GM19372 (cell line): ENCODE measurements at regions not wholly inside any gene's neighbourhood (a gene's known extent, or its start where the extent isn't known, plus 50 kb on each side); places are given as distances from the start of the nearest gene placed in this dataset.
"Not testable (repeated sequence)": the region's sequence is repeated elsewhere in the genome, so short reads cannot be mapped to it uniquely, and the experiment has no call there.

ENCODE experiments used
- ATAC-seq: cut with Tn5 transposase; IDR thresholded peaks from one replicate; pipeline ENCODE4 v1.9.1; 2021; ENCODE audit warnings: mild to moderate bottlenecking, low read depth, moderate library complexity; ENCODE audit not compliant: unreplicated experiment

DNA sequence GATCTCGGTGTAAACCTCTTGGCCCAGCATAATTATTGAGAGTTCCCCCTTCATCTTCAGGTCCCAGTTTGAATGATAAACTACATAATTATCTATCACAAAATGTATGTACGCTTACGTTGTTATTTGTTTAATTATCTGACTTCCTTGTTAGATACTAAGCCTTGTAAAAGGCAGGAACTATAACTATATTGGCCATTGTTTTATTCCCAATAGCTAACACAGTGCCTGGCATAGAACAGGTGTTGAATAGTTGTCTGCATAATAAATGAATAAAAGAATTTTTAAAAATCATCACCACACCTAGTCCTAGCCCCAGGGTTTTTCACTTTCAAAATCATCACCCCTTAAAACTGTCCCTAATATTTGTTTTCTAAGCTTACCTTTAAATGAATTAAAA, 207.9 kb downstream of the MREG start:
- ATAC-seq = no peak

DNA sequence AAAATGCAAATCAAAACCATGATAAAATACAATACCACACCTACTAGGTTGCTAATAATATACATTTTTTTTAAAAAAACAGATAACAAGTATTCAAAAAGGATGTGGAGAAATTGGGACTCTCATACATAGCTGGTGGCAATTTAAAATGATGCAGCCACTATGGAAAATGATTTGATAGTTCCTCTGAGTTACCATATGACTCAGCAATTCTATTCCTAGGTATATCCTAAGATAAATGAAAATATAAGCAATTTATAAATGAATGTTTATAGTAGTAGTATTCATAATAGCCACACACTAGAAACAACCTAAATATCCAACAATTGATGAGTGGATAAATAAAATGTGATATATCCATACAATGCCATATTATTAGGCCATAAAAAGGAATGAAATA, 210.2 kb downstream of the MREG start:
- no peak for ATAC-seq

DNA sequence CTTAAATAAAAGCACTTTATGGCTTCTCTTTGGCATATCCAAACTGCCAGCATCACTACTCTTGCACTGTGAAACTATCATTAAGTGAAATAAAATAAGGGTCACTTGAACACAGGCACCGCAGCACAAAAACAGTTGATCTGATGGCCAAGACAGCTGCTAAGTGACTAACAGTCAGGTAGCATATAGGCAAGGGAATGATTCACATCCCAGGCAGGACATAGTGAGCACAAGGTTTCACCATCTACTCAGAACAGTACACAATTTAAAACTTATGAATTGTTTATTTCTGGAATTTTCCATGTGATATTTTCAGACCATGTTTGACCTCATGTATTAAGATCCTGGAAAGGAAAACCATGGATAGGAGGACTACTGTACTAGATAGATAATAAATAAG, 214.2 kb downstream of the MREG start:
- ATAC-seq = no peak

GRCh38 chr2:215797676-215798075, 215.7 kb downstream of the MREG start:
- ATAC-seq = no peak

- ATAC-seq = no peak
These were observed 217.1 kb downstream of the MREG start for GRCh38 chr2:215796140-215796855.

DNA sequence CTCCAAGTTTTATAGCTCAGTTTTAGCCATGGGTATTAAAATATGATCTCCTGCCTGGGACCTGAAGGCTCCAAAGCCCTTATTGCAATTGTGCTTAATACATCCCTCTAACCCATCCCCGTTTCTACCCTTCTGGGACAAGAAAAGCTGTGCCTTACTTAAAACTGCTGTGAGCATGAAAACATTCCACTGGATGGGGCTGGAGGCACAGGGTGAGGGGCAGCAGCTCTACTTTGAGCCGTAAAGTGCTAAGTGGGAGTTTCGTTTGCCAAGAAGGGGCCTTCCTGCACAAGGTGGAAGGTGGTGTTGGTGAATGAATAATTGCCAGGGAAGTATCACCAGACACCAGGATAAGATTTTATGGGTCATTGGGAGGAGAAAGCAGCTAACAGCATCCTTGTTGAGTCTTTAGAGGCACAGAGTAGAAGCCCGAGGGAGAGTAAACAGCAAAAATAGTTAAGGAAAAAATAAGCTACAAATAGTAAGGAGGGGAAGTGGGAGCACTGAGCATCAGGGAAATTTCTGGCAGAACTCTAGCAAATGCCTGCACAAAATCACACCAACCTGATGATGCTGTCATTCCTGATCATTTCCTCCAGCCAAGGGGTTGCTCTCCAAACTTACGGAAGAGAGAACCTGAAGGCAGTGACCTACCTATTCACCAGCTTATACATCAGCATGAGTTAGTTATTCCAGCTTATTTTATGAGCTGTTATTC, 218.4 kb downstream of the MREG start:
- ATAC-seq = no peak

DNA sequence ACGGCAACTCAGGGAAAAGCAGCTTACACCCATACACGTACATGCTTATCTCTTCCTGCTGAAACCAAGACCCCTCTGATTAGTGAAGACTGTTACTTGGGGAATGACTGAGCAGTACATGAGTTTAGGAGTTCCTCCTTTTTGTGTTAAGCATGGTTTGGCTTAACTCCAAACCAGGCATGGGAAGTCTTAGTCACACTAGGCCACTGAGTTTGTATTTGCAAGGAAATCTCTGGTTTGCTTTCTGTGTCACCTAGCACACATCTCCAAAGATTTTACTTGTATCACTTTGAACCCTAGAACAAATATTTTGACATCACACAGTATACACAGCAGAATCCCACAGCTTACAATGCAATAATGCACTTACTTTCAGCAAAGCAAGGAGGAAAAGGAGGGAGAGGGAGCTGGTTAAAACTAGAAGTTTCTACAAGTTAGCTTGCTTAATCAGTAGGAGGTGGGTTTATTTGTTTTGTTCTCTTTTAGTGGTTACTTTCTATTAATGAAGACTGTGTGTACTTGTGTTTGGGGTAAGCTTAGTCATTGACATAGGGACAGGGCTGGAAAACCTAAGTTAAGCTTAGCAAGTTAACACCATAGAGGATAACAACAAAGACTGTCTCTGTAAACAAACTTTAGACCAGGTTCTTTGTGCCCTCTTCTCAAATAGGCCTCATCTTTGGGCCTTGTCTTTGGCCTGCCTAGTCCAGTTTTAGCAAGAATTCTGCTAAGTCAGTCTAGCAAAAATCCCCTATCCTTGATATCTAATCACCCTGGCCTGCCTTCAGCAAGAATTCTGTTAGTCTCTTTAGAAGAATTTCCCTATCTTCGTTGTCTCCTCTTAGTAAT, 219.4 kb downstream of the MREG start:
- ATAC-seq = no peak

DNA sequence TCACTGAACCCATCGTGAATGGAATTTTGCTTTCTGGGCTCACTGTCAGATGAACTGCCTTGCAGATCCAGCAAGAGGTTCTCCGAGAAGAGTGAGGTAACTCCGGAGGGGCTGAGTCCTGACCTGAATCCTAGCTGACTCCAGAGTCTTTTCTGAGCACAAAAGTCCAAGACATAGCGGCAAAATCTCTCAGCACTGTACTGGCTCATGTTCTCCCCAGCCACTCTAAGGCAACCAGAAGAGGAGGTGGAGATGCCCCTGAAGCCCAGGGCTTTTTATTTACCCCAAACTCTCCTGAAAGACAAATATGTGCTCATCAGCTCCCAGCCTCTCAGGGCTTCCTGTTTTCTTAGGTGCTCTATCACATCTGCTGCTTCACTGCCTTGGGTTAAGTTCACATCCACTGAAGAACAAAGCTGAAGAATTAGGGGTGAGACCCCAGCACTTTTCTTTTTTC, 221.8 kb downstream of the MREG start:
- ATAC-seq = no peak

DNA sequence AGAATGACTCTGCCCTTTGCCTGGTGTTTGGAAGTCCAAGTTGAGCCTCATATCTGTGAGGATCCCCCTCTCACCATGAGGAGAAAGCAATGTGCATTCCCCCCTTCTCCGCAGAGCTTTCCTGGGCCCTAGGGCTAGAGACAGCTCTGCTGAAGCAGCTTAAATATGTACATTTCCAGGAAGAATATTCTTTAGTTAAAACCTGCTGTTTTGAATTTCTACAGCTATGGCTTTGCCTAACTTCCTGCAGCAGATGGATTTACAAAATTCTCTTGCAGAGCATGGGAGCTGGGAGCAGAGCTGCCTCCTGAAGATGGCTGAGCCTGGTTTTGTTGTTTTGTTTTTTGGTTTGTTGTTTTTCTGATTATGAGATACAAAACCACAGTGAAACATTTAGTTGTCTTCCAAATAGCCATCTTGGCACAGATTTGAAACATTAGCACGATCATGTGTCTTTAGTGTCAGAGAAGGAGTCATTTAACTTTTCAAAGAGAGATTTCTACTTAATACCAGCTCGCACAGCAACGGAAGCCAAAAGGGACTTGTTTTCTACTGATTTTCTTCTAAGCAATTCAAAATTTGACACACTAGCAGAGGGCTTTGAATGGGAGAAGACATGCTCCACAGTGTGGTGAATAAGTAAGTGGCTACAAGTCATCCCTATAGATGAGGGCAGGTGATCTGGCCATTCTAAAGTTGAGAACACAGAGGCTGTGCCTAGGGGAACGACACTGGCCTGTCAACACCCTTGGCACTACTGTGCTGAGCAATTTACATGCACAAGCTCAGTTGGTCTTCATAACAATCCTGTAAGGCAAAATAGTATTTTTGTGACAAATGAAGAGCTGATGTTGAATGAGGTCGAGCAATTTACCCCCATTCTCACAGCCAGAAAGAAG, 222.6 kb downstream of the MREG start:
- ATAC-seq = no peak

DNA sequence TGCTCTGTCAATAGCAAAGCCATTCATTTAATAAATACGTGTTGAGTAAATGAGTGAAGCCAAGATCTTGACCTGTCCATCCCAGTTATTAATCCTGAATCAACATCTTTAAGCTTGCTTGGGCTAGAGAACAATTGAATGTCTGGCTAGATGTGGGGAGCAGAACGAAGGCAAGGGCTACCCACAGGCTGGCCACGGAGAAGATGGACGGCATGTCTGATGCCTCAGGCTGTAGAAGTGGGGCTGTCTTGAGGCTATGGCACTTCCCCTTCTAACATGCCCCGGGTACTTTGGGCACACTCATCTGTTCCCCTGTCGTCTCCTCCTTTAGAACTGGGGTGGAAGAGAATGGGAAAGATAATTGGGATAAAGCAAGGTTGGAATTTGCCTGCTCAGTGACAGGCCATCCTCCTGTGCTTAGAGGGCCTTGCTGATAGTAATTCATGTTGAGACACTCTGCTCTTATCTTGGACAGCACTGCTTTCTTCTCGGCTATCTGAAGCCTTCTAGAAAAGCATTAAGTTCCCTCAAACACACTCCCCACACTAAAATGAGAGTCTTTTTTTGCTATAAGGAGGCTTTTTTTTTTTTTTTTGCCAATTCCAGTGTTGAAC, 225.7 kb downstream of the MREG start:
- no peak for ATAC-seq

DNA sequence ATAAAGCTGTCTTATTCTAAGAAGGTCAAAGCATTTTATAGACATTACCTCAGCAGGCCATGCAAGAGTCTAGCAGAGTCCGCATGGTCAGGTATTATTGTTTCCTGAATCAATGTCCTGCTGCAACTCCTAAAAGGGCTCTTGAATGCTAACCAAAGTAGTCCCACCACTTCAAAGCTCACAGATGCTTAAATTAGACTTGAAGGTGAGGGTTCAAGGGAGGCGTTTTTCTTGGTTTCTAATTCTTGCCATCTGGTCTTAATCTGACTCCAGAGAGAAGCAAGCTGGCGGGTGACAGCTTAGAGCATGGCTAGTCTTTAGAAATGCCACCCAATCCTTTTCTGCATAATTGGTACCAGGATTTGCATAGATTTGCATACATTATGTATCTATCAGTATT, 226.3 kb downstream of the MREG start:
- no peak for ATAC-seq

DNA sequence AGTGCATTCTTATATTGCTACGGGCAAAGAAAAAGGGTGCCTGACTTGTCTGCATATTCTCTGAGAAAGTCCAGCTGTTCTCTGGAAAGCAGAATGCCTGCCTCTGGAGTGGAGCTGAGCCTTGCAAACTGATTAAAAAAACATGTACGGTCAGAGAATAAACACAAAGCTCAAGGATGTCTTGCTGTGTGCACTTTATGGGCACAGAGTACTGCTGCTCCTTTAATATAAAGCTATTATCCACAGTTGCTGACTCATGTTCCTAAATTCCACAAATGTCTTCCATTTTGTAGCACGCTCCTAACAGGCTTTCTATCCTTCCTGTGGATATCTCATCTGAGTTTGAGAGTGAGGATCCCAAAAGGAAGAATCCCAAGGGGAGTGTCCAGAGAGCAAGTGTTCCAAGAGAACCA, 229.0 kb downstream of the MREG start:
- ATAC-seq = no peak

DNA sequence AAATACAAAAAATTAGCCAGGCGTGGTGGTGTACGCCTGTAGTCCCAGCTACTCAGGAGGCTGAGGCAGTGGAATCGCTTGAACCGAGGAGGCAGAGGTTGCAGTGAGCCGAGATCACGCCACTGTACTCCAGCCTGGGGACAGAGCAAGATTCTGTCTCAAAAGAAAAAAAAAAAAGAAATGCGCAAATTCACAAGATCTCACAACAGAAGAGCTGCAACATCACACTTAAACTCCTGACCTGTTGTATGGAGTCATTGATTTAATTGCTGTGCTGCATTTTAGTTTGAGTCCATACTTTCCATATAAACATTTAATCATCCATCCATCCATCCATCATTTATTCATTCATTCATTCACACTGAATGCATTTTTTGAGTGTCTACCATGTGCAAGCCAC, 229.7 kb downstream of the MREG start:
- ATAC-seq = not testable (repeated sequence)

GRCh38 chr2:215782965-215783364, 230.4 kb downstream of the MREG start:
- ATAC-seq = no peak

- no peak for ATAC-seq
These were observed 231.1 kb downstream of the MREG start for GRCh38 chr2:215782295-215782694.

GRCh38 chr2:215780907-215781685, 232.3 kb downstream of the MREG start:
- no peak for ATAC-seq

GRCh38 chr2:215780313-215780712, 233.0 kb downstream of the MREG start:
- no peak for ATAC-seq

DNA sequence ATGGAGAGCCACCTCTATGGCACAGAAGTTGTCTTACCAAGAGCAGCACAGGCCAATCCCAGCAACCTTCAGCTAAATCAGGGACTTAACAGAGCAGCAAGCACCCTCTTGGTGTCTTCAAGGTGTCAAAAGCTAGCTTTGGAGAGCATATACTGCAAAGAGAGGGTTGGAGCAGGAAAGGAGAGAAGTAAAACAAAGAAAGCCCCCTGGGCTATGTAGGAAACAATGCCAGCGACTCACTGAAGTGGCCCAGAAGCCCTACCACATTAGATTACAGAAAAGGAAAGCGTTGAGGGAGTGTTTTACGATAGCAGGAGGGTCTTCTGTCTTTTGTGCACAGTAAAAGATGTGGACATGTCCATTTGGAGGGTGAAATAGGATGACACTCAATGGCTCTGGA, 233.4 kb downstream of the MREG start:
- no peak for ATAC-seq

GRCh38 chr2:215777465-215778044, 235.8 kb downstream of the MREG start:
- ATAC-seq = no peak
